Caco-2 (cell line): ENCODE measurements at regions not wholly inside any gene's neighbourhood (a gene's known extent, or its start where the extent isn't known, plus 50 kb on each side); places are given as distances from the start of the nearest gene placed in this dataset.

ENCODE experiments used
- BruUV-seq: library from RNA; stranded (reverse); fragments of 400-500 nt; replicated peaks from 2 replicates; lab custom pipeline; 2021; lab: Mats Ljungman, UMichigan
- CTCF ChIA-PET: fragments of 300-600 bp; sonication (Branson Sonifier 250); formaldehyde crosslinking; loops from one replicate; lab custom pipeline; 2022; ENCODE audit warnings: antibody characterized with exemption; lab: Charles Lee
- POLR2A ChIA-PET: fragments of 300-600 bp; sonication (Branson Sonifier 250); formaldehyde crosslinking; loops from one replicate; lab custom pipeline; 2022; ENCODE audit warnings: antibody characterized with exemption; lab: Charles Lee
- DNase-seq, 2 experiments: peaks; one replicate each; pipeline versions ENCODE4 v3.0.0 to v3.0.0-alpha.2; 2020 to 2022
- H3K27me3 ChIP-seq: replicated peaks from 2 replicates; pipeline ENCODE4 v1.6.0; 2011; ENCODE audit warnings: low read length; ENCODE audit not compliant: control insufficient read depth, insufficient read depth
- H3K36me3 ChIP-seq: 2 replicates; pipeline ENCODE4 v1.5.1; 2011; ENCODE audit warnings: low read length; ENCODE audit not compliant: control insufficient read depth, insufficient read depth
- H3K4me1 ChIP-seq: fragments of 250-450 bp; sonication (Bioruptor Pico); 2 replicates; pipeline ENCODE4 v1.5.1; 2020; ENCODE audit warnings: mild to moderate bottlenecking
- H3K4me3 ChIP-seq: 2 replicates; pipeline ENCODE4 v1.5.1; 2011; ENCODE audit warnings: low read depth, mild to moderate bottlenecking, control low read depth, low read length
- H3K9me3 ChIP-seq: fragments of 250-450 bp; sonication (Bioruptor Pico); 2 replicates; pipeline ENCODE4 v1.5.1; 2020; ENCODE audit warnings: mild to moderate bottlenecking, moderate library complexity
- H3K27ac Mint-ChIP-seq: one replicate; pipeline ENCODE4 v1.8.0; 2022; ENCODE audit warnings: mixed read lengths; ENCODE audit not compliant: unreplicated experiment
- H3K27me3 Mint-ChIP-seq: one replicate; pipeline ENCODE4 v1.8.0; 2022; ENCODE audit warnings: mixed read lengths; ENCODE audit not compliant: insufficient read depth, unreplicated experiment
- H3K36me3 Mint-ChIP-seq: one replicate; pipeline ENCODE4 v1.8.0; 2022; ENCODE audit warnings: mild to moderate bottlenecking, mixed read lengths; ENCODE audit not compliant: insufficient read depth, unreplicated experiment
- H3K4me1 Mint-ChIP-seq: one replicate; pipeline ENCODE4 v1.8.0; 2022; ENCODE audit warnings: low read depth, mixed read lengths; ENCODE audit not compliant: unreplicated experiment
- H3K4me3 Mint-ChIP-seq: one replicate; pipeline ENCODE4 v1.8.0; 2022; ENCODE audit warnings: mild to moderate bottlenecking, moderate library complexity, mixed read lengths; ENCODE audit not compliant: unreplicated experiment
- H3K9me3 Mint-ChIP-seq: one replicate; pipeline ENCODE4 v1.8.0; 2022; ENCODE audit warnings: mixed read lengths; ENCODE audit not compliant: unreplicated experiment
- intact Hi-C: fragments of 100-400 bp; cut with micrococcal nuclease; formaldehyde crosslinking; loops from one replicate; pipeline ENCODE4 v1.10.0; 2022; ENCODE audit not compliant: unreplicated experiment
- TF ChIP-seq, protein P1 (sequence below), 2 experiments: fragments of 200-600 bp in 1 of 2; IDR thresholded peaks; 1 replicate in 1 of 2; 2 replicates in 1 of 2; pipeline versions ENCODE4 v1.5.1 to v1.8.0; 2011 to 2022; ENCODE audit warnings: antibody characterized with exemption in 1 of 2, control low read depth in 1 of 2, inconsistent platforms in 1 of 2, low read depth in 1 of 2, low read length in 1 of 2, mild to moderate bottlenecking in 1 of 2, moderate library complexity in 1 of 2; ENCODE audit not compliant: insufficient read depth in 1 of 2, severe bottlenecking in 1 of 2, unreplicated experiment in 1 of 2

DNA sequence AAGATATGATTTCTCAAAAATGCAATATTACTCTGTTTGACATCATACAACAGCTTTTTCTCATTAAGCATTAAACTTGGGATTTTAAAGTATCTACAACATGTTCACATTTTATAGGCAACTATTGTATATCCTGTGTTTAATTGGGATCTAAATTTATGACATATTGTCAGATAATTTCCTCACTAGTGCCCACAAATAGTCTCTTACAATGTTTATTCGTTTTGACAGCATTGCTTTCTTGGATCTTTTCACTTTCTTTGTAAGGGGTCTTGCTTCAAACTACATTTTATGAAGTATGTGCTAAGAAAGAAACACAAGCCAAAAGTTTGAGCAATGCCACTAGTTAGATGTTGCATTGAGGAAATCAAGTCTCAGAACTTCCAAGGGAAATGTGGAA lies 285.1 kb downstream of the TMEM167A start:
- ChIA-PET CTCF (no interaction called here), POLR2A (no interaction called here)
- H3K9me3 Mint-ChIP-seq = peaks cover 13% of the 10 kb centered on the region
- BruUV-seq = no TSS peak
- DNase-seq = no peak
- intact Hi-C loops = loop anchor here (5.0 to 10.0 kb wide), 2 partner anchors 440 to 773 kb away; no protein-coding TSS in a partner anchor
- Histone ChIP-seq H3K4me1 (no peaks in the 10 kb centered on the region), H3K9me3 (no peaks in the 10 kb centered on the region), H3K36me3 (no peaks in the 10 kb centered on the region), H3K27me3 (no peaks in the 10 kb centered on the region), H3K4me3 (no peak overlapping the region)
- TF ChIP-seq, protein P1, sequence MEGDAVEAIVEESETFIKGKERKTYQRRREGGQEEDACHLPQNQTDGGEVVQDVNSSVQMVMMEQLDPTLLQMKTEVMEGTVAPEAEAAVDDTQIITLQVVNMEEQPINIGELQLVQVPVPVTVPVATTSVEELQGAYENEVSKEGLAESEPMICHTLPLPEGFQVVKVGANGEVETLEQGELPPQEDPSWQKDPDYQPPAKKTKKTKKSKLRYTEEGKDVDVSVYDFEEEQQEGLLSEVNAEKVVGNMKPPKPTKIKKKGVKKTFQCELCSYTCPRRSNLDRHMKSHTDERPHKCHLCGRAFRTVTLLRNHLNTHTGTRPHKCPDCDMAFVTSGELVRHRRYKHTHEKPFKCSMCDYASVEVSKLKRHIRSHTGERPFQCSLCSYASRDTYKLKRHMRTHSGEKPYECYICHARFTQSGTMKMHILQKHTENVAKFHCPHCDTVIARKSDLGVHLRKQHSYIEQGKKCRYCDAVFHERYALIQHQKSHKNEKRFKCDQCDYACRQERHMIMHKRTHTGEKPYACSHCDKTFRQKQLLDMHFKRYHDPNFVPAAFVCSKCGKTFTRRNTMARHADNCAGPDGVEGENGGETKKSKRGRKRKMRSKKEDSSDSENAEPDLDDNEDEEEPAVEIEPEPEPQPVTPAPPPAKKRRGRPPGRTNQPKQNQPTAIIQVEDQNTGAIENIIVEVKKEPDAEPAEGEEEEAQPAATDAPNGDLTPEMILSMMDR (IDR thresholded peaks at IDR 0.05; ENCODE audit: insufficient read depth in 1 of 2, low read depth in 1 of 2, low read length in 1 of 2, severe bottlenecking in 1 of 2, unreplicated experiment in 1 of 2) = no peak
- H3K36me3 Mint-ChIP-seq = no peaks in the 10 kb centered on the region
- no peak overlapping the region for H3K27ac Mint-ChIP-seq
- no peaks in the 10 kb centered on the region for H3K27me3 Mint-ChIP-seq
- H3K4me3 Mint-ChIP-seq = no peak overlapping the region
- no peaks in the 10 kb centered on the region for H3K4me1 Mint-ChIP-seq

DNA sequence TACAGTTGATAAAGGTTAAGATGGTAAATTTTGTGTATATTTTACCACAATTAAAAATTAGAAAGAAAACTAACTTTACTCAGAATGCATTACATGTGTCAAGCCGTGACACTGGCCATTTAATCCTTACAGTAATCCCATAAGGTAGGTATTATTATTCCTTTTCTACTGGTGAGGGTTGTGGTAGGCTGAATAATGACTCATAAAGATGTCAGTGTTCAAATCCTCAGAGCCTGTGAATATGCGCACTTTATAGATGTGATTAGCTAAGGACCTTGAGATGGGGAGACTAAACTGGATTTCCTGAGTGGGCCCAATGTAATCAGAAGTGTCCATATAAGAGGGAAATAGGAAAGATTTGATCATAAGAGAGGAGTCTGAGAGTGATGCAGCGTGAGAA lies 288.1 kb downstream of the TMEM167A start:
- POLR2A ChIA-PET = no interaction called here
- Mint-ChIP-seq H3K27me3 (no peaks in the 10 kb centered on the region), H3K4me3 (no peak overlapping the region), H3K27ac (no peak overlapping the region), H3K4me1 (no peaks in the 10 kb centered on the region), H3K9me3 (peaks cover 13% of the 10 kb centered on the region), H3K36me3 (no peaks in the 10 kb centered on the region)
- Histone ChIP-seq H3K4me3 (no peak overlapping the region), H3K4me1 (peaks cover 23% of the 10 kb centered on the region), H3K9me3 (no peaks in the 10 kb centered on the region), H3K36me3 (no peaks in the 10 kb centered on the region), H3K27me3 (no peaks in the 10 kb centered on the region)
- TF ChIP-seq, protein P1 (IDR thresholded peaks at IDR 0.05; ENCODE audit: insufficient read depth in 1 of 2, low read depth in 1 of 2, low read length in 1 of 2, severe bottlenecking in 1 of 2, unreplicated experiment in 1 of 2) = no peak
- no peak for DNase-seq
- intact Hi-C loops = loop anchor here (5.0 kb wide), 1 partner anchor 82 kb away; no protein-coding TSS in a partner anchor
- CTCF ChIA-PET = no interaction called here
- no TSS peak for BruUV-seq

DNA sequence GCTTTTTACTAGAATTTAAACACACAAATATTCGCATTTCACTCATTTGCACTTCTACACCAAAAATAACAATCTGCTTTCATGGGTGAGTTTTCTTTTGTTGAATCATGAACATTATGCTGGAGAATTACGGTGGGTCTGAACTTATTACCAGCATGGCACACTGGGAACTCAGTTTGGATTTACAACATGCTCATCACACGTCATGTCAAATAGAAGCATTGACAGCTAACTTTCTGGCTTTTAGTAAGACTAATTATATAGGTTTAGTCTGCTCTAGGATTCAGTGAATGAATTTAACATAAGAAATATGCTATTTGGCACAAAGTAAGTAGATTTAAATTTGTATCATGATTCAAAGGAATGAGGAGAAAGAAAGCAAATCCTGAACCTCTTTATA lies 290.4 kb downstream of the TMEM167A start:
- Histone ChIP-seq H3K36me3 (no peaks in the 10 kb centered on the region), H3K4me3 (no peak overlapping the region), H3K4me1 (peaks cover 23% of the 10 kb centered on the region), H3K27me3 (no peaks in the 10 kb centered on the region), H3K9me3 (no peaks in the 10 kb centered on the region)
- Mint-ChIP-seq H3K9me3 (peaks cover 13% of the 10 kb centered on the region), H3K4me3 (no peak overlapping the region), H3K4me1 (no peaks in the 10 kb centered on the region), H3K27me3 (no peaks in the 10 kb centered on the region), H3K36me3 (no peaks in the 10 kb centered on the region), H3K27ac (no peak overlapping the region)
- BruUV-seq = no TSS peak
- intact Hi-C loops = loop anchor here (5.0 kb wide), 1 partner anchor 79 kb away; no protein-coding TSS in a partner anchor
- ChIA-PET CTCF (no interaction called here), POLR2A (no interaction called here)
- no peak for DNase-seq
- TF ChIP-seq, protein P1 (IDR thresholded peaks at IDR 0.05; ENCODE audit: insufficient read depth in 1 of 2, low read depth in 1 of 2, low read length in 1 of 2, severe bottlenecking in 1 of 2, unreplicated experiment in 1 of 2) = no peak
